ENCODE measurements at regions not wholly inside any gene's neighbourhood (a gene's known extent, or its start where the extent isn't known, plus 50 kb on each side); places are given as distances from the start of the nearest gene placed in this dataset.

DNA sequence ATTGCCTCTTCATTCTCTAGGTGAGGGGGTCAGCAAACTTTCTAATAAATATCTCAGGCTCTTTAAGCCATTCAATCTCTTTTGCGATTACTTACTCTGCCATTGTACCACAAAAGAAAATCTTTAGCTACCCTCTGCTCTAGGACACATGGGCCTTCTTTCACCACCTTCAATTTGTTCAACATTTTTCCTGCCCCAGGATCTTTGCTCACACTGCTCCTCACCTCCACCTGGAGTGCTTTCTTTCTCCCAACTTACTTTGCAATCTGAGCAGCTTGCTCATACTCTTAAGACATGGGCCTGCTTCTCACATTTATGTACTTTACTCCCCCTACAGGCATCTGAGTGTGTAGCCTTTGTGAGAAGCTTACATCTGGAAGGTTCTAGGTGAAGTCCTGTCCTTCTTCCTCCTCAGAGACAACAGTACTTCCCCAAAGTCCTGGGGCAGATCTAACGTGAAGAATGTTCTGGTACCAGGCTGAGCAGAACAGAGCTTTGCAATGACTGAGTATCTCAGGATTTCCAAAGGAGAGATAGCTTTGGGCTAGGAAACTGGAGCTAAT is 55.0 kb upstream of the PRDM5 start:
- TF ChIP-seq, protein P1, sequence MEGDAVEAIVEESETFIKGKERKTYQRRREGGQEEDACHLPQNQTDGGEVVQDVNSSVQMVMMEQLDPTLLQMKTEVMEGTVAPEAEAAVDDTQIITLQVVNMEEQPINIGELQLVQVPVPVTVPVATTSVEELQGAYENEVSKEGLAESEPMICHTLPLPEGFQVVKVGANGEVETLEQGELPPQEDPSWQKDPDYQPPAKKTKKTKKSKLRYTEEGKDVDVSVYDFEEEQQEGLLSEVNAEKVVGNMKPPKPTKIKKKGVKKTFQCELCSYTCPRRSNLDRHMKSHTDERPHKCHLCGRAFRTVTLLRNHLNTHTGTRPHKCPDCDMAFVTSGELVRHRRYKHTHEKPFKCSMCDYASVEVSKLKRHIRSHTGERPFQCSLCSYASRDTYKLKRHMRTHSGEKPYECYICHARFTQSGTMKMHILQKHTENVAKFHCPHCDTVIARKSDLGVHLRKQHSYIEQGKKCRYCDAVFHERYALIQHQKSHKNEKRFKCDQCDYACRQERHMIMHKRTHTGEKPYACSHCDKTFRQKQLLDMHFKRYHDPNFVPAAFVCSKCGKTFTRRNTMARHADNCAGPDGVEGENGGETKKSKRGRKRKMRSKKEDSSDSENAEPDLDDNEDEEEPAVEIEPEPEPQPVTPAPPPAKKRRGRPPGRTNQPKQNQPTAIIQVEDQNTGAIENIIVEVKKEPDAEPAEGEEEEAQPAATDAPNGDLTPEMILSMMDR (IDR thresholded peaks at IDR 0.05; ENCODE audit: insufficient read depth, missing control alignments) = peak; percentile 50
- FAIRE-seq = no peak
- DNase-seq (ENCODE audit: insufficient read length, low spot score) = no peak

GRCh38 chr4:120973207-120973606 is 50.7 kb upstream of the PRDM5 start:
- TF ChIP-seq, protein P1 (IDR thresholded peaks at IDR 0.05; ENCODE audit: insufficient read depth, missing control alignments) = no peak
- FAIRE-seq = no peak

More at GRCh38 chr4:120973207-120973606, 50.7 kb upstream of the PRDM5 start:
- no peak for DNase-seq (ENCODE audit: insufficient read length, low spot score)

Measured in D721Med (cell line).